ENCODE measurements at regions not wholly inside any gene's neighbourhood (a gene's known extent, or its start where the extent isn't known, plus 50 kb on each side); places are given as distances from the start of the nearest gene placed in this dataset.

DNA sequence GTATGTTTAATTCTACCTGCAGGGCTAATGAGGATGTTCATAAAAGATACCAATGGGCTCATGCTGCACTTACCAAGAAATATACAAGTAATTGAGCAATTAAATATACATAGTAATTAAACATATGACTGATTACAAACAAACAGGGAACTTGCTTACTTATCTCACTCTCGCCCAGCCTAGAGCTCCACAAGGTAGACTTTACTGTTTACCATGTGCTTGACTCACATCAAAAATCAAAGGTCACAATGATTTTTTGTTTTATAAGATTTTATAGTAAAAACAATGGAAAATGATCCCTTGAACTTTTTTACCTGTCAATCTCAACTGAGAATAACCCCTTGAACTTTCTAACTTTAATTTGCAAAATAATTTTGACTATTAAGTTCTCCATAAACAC lies 1395.1 kb downstream of the SUCLG1 start:
- TF ChIP-seq EZH2 (IDR thresholded peaks at IDR 0.05; ENCODE audit: insufficient read depth, poor library complexity, severe bottlenecking) (no peak), EZH2phosphoT487 (IDR thresholded peaks at IDR 0.05; ENCODE audit: insufficient read depth, low read depth) (no peak)

Data from GM23248 (cell line).